T-cell (primary cell): ENCODE measurements at regions not wholly inside any gene's neighbourhood (a gene's known extent, or its start where the extent isn't known, plus 50 kb on each side); places are given as distances from the start of the nearest gene placed in this dataset.

Source experiments
- ATAC-seq, 4 experiments: fragments of 200-7000 bp in 3 of 4; fragments of 150-1000 bp in 1 of 4; cut with Tn5 transposase; replicated peaks in 1 of 4; 1 replicate in 3 of 4; 2 replicates in 1 of 4; pipeline ENCODE4 v1.10.0; 2021; ENCODE audit warnings: moderate library complexity in 3 of 4, mild to moderate bottlenecking in 2 of 4, moderate number of reproducible peaks in 1 of 4
- CTCF ChIA-PET, 2 donors: fragments of 300-600 bp; sonication (Branson Sonifier 250); formaldehyde crosslinking; loops; one replicate each; lab custom pipeline; 2022; ENCODE audit warnings: antibody characterized with exemption in 2 of 2; lab: Charles Lee
- POLR2A ChIA-PET, 2 donors: fragments of 300-600 bp; sonication (Branson Sonifier 250); formaldehyde crosslinking; loops; one replicate each; lab custom pipeline; 2022; ENCODE audit warnings: antibody characterized with exemption in 2 of 2; lab: Charles Lee
- DNase-seq, 35 experiments: peaks; one replicate each; pipeline versions ENCODE4 v3.0.0 to v3.0.0-alpha.2; 2013 to 2023
- H3K27ac ChIP-seq: one replicate; pipeline ENCODE4 v1.5.1; 2013; ENCODE audit warnings: low read length
- H3K27me3 ChIP-seq, 2 experiments: replicated peaks in 1 of 2; 1 replicate in 1 of 2; 2 replicates in 1 of 2; pipeline versions ENCODE4 v1.6.1 to v1.7.0; 2013; ENCODE audit warnings: low read length in 1 of 2, mixed read lengths in 1 of 2; ENCODE audit not compliant: control insufficient read depth in 2 of 2, insufficient read depth in 2 of 2; ENCODE audit errors: extremely low read depth in 1 of 2
- H3K36me3 ChIP-seq, 2 donors: 1 replicate in 1 of 2; 2 replicates in 1 of 2; pipeline versions ENCODE4 v1.6.1 to v1.7.0; 2013; ENCODE audit warnings: low read length in 1 of 2; ENCODE audit not compliant: control insufficient read depth in 2 of 2, insufficient read depth in 1 of 2; ENCODE audit errors: extremely low read depth in 1 of 2
- H3K4me1 ChIP-seq, 2 experiments: 1 replicate in 1 of 2; 2 replicates in 1 of 2; pipeline versions ENCODE4 v1.6.1 to v1.7.0; 2013; ENCODE audit warnings: low read length in 2 of 2, mixed read lengths in 1 of 2; ENCODE audit not compliant: insufficient read depth in 2 of 2, control insufficient read depth in 1 of 2; ENCODE audit errors: extremely low read depth in 1 of 2
- H3K4me3 ChIP-seq, 2 donors: 1 replicate in 1 of 2; 2 replicates in 1 of 2; pipeline versions ENCODE4 v1.5.1 to v1.7.0; 2013; ENCODE audit warnings: mild to moderate bottlenecking in 2 of 2, low read length in 1 of 2, moderate library complexity in 1 of 2; ENCODE audit not compliant: control insufficient read depth in 1 of 2; ENCODE audit errors: extremely low read depth in 1 of 2
- H3K9me3 ChIP-seq: 2 replicates; pipeline ENCODE4 v1.7.0; 2013
- H3K27ac Mint-ChIP-seq, 2 donors: one replicate each; pipeline ENCODE4 v1.8.0; 2020 to 2021; ENCODE audit warnings: mild to moderate bottlenecking in 2 of 2, mixed read lengths in 2 of 2
- H3K27me3 Mint-ChIP-seq, 2 donors: one replicate each; pipeline ENCODE4 v1.8.0; 2021 to 2022; ENCODE audit warnings: mixed read lengths in 2 of 2
- H3K36me3 Mint-ChIP-seq: one replicate; pipeline ENCODE4 v1.8.0; 2021; ENCODE audit warnings: mixed read lengths
- H3K4me1 Mint-ChIP-seq, 3 donors: one replicate each; pipeline ENCODE4 v1.8.0; 2020 to 2022; ENCODE audit warnings: mixed read lengths in 3 of 3, mild to moderate bottlenecking in 1 of 3
- H3K4me3 Mint-ChIP-seq, 3 donors: one replicate each; pipeline ENCODE4 v1.8.0; 2020 to 2022; ENCODE audit warnings: mild to moderate bottlenecking in 3 of 3, mixed read lengths in 3 of 3, moderate library complexity in 3 of 3
- H3K9me3 Mint-ChIP-seq, 3 donors: one replicate each; pipeline ENCODE4 v1.8.0; 2020 to 2022; ENCODE audit warnings: mixed read lengths in 3 of 3
- WGBS: methylation state at CpG from one replicate; pipeline ENCODE4 v1.1.5; 2013; ENCODE audit warnings: missing lambda C conversion rate; ENCODE audit not compliant: insufficient coverage; 5-methylcytosine and 5-hydroxymethylcytosine counted together

GRCh38 chr11:30107899-30108298 is 91.1 kb upstream of the KCNA4 start:
- Mint-ChIP-seq H3K4me3 (no peak overlapping the region), H3K27me3 (no peaks in the 10 kb centered on the region), H3K36me3 (no peaks in the 10 kb centered on the region), H3K4me1 (no peaks in the 10 kb centered on the region), H3K27ac (no peak overlapping the region), H3K9me3 (peaks cover 5 to 6% (median 5%) of the 10 kb centered on the region in 3 donors)
- ATAC-seq: no peak
- Histone ChIP-seq H3K4me3 (no peak overlapping the region), H3K36me3 (no peaks in the 10 kb centered on the region), H3K27me3 (no peaks in the 10 kb centered on the region), H3K9me3 (no peaks in the 10 kb centered on the region), H3K4me1 (no peaks in the 10 kb centered on the region), H3K27ac (no peak overlapping the region)
- ChIA-PET POLR2A (no interaction called here), CTCF (no interaction called here)
- WGBS: 72% methylated on average over 2 of the region's 2 CpGs
- no peak for DNase-seq

GRCh38 chr11:30109774-30110173 is 92.9 kb upstream of the KCNA4 start:
- no peaks in the 10 kb centered on the region for H3K9me3 ChIP-seq
- H3K36me3 Mint-ChIP-seq: no peaks in the 10 kb centered on the region
- H3K4me3 ChIP-seq: no peak overlapping the region
- H3K27ac ChIP-seq: no peak overlapping the region
- no peak overlapping the region for H3K27ac Mint-ChIP-seq
- POLR2A ChIA-PET: no interaction called here
- WGBS: 100% methylated on average over 3 of the region's 4 CpGs
- H3K27me3 Mint-ChIP-seq: peaks cover 0 to 6% of the 10 kb centered on the region in 2 donors
- CTCF ChIA-PET: no interaction called here
- H3K9me3 Mint-ChIP-seq: peaks cover 3 to 5% (median 5%) of the 10 kb centered on the region in 3 donors
- H3K36me3 ChIP-seq: no peaks in the 10 kb centered on the region
- no peaks in the 10 kb centered on the region for H3K4me1 Mint-ChIP-seq
- no peaks in the 10 kb centered on the region for H3K27me3 ChIP-seq
- DNase-seq (no peak), ATAC-seq (no peak)
- no peaks in the 10 kb centered on the region for H3K4me1 ChIP-seq
- H3K4me3 Mint-ChIP-seq: no peak overlapping the region

GRCh38 chr11:30110691-30111090 is 93.9 kb upstream of the KCNA4 start:
- Mint-ChIP-seq H3K4me3 (no peak overlapping the region), H3K9me3 (peaks cover 0 to 3% (median 0%) of the 10 kb centered on the region in 3 donors), H3K27me3 (peaks cover 0 to 6% of the 10 kb centered on the region in 2 donors), H3K36me3 (no peaks in the 10 kb centered on the region), H3K4me1 (no peaks in the 10 kb centered on the region), H3K27ac (no peak overlapping the region)
- Histone ChIP-seq H3K4me1 (no peaks in the 10 kb centered on the region), H3K9me3 (no peaks in the 10 kb centered on the region), H3K27ac (no peak overlapping the region), H3K36me3 (no peaks in the 10 kb centered on the region), H3K27me3 (no peaks in the 10 kb centered on the region), H3K4me3 (no peak overlapping the region)
- DNase-seq (no peak), ATAC-seq (no peak)
- POLR2A ChIA-PET: no interaction called here
- CTCF ChIA-PET: interaction anchor here in 1 of 2 donors (0.5 kb wide), 1 partner anchor 232 kb away, joined by 5 read pairs; no protein-coding TSS in a partner anchor
- WGBS: 68% methylated on average over 2 of the region's 3 CpGs

DNA sequence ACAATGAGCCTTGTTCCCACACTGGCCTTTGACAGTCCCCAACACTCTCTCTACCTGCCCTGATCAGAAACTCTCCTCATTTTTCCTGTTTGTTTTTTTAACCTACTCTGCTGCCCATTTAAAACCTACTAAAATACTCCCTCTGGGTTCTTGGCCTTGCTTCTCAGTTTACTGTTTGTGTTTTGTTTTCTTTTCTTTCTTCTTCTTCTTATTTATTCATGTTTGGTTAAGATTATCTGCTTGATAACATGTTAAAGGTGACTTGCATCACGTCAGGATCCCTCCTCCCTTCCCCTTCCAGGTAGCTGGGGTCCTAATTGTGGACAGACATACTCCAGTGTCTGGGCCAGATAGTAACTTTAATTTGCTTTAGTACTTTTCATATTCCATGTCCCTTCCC is 95.0 kb upstream of the KCNA4 start:
- CTCF ChIA-PET: no interaction called here
- Mint-ChIP-seq H3K36me3 (no peaks in the 10 kb centered on the region), H3K27ac (no peak overlapping the region)

DNA sequence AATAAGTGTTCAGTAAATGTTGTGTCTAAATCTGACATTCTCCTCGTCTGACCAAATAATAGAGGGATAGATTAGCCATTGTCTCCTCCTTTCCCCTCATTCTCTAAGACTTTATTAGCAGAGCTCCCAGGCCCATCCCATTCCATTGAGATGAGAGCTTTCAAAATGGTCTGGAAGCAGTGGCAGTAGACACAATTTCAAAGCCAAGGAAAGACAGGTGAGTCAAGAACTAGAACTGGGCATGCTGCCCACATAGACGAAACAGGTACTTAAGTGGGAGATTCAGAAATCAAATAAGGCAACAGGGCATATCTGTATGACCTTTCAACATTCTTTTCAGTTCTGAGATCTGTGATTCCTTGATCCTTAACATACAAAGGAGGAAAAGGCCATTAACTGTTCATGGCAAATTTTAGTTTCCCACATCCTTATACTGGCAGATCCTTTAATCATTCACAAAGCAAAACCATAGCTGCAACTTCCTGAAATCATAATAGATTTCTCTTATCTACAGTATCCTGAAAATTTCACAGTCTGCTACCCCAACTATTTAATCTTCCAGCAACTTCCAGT is 96.6 kb upstream of the KCNA4 start:
- ChIA-PET POLR2A (no interaction called here), CTCF (no interaction called here)
- Histone ChIP-seq H3K4me1 (no peaks in the 10 kb centered on the region), H3K4me3 (no peak overlapping the region), H3K9me3 (no peaks in the 10 kb centered on the region), H3K27me3 (no peaks in the 10 kb centered on the region), H3K36me3 (no peaks in the 10 kb centered on the region), H3K27ac (no peak overlapping the region)
- Mint-ChIP-seq H3K4me3 (no peak overlapping the region), H3K27ac (no peak overlapping the region), H3K9me3 (peaks cover 0 to 3% (median 0%) of the 10 kb centered on the region in 3 donors), H3K36me3 (no peaks in the 10 kb centered on the region), H3K27me3 (peaks cover 0 to 6% of the 10 kb centered on the region in 2 donors), H3K4me1 (no peaks in the 10 kb centered on the region)
- DNase-seq (no peak), ATAC-seq (no peak)
- 60% methylated on average over 1 of the region's 2 CpGs for WGBS

More for the DNA sequence above, 95.0 kb upstream of the KCNA4 start:
- ATAC-seq (no peak), DNase-seq (no peak)
- Mint-ChIP-seq H3K27me3 (peaks cover 0 to 6% of the 10 kb centered on the region in 2 donors), H3K4me1 (no peaks in the 10 kb centered on the region), H3K9me3 (peaks cover 0 to 3% (median 0%) of the 10 kb centered on the region in 3 donors), H3K4me3 (no peak overlapping the region)
- Histone ChIP-seq H3K9me3 (no peaks in the 10 kb centered on the region), H3K36me3 (no peaks in the 10 kb centered on the region), H3K4me1 (no peaks in the 10 kb centered on the region), H3K27me3 (no peaks in the 10 kb centered on the region), H3K4me3 (no peak overlapping the region), H3K27ac (no peak overlapping the region)
- POLR2A ChIA-PET: no interaction called here
- no CpG with 5 or more reads among the region's 1 CpG for WGBS

DNA sequence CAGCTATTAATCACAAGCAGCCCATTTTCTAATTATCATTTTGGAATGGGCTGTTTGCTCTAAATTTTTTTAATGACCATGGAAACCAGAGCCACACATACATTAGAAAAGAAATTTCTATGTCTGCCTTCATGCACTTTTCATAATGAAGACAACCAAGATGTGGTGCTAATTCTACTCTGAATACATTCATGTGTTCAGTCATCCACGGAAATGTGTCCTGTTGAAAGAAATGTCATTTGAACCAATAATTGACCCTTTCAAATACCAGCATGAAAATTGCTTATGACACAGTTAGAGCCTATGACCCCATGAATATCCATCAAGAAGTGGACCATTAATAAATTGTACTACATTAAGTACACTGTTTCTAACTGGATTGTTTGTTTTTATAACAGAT is 99.7 kb upstream of the KCNA4 start:
- H3K9me3 Mint-ChIP-seq: peaks cover 0 to 3% (median 0%) of the 10 kb centered on the region in 3 donors
- no peaks in the 10 kb centered on the region for H3K36me3 Mint-ChIP-seq
- peaks cover 0 to 6% of the 10 kb centered on the region in 2 donors for H3K27me3 Mint-ChIP-seq
- Histone ChIP-seq H3K27me3 (no peaks in the 10 kb centered on the region), H3K4me3 (no peak overlapping the region), H3K27ac (no peak overlapping the region), H3K9me3 (no peaks in the 10 kb centered on the region), H3K4me1 (no peaks in the 10 kb centered on the region), H3K36me3 (no peaks in the 10 kb centered on the region)
- DNase-seq (no peak), ATAC-seq (no peak)
- ChIA-PET POLR2A (no interaction called here), CTCF (interaction anchor here (0.5 to 1.0 kb wide), 2 partner anchors 14 to 211 kb away, joined by 3 to 8 read pairs; no protein-coding TSS in a partner anchor)
- no peak overlapping the region for H3K27ac Mint-ChIP-seq
- no CpG with 5 or more reads among the region's 1 CpG for WGBS
- no peaks in the 10 kb centered on the region for H3K4me1 Mint-ChIP-seq
- no peak overlapping the region for H3K4me3 Mint-ChIP-seq
